ENCODE measurements at regions not wholly inside any gene's neighbourhood (a gene's known extent, or its start where the extent isn't known, plus 50 kb on each side); places are given as distances from the start of the nearest gene placed in this dataset.

- TF ChIP-seq ELK1 (IDR thresholded peaks at IDR 0.05; ENCODE audit: low read depth, low read length) (no peak), TP53 (CRISPR knock-in tag; IDR thresholded peaks at IDR 0.05) (no peak), HEYL (CRISPR knock-in tag; IDR thresholded peaks at IDR 0.05) (no peak), CBX2 (IDR thresholded peaks at IDR 0.05; ENCODE audit: borderline replicate concordance, low read depth) (no peak), NFE2L2 (conservative IDR thresholded peaks at IDR 0.05; ENCODE audit: low read length) (no peak), HMGXB4 (CRISPR knock-in tag; IDR thresholded peaks at IDR 0.05; ENCODE audit: borderline replicate concordance) (no peak), POLR2AphosphoS2 (conservative IDR thresholded peaks at IDR 0.05; ENCODE audit: low read length) (no peak)
Measured at GRCh38 chr5:152066784-152067183, 142.1 kb upstream of the GLRA1 start (continued).

DNA sequence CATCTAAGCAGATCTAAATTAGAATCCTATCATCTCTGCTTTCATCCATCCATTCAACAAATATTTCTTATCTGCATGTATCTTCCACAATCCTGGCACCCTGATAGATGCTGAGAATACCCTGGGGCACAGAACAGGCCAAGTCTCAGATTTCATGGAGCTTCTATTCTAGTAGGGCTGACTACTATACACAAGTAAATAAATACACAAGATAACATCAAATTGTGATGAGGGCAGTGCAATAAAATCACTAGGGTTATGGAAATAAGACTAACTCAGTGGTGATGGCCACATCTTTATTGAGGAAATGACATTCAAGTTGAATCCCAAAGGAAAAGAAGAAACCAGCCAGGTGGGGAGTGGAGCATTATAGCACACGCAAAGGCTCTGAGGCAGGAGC is 138.4 kb upstream of the GLRA1 start:
- H3K4me2 ChIP-seq: no peak overlapping the region
- ChIA-PET POLR2A (no interaction called here), CTCF (no interaction called here)
- no peak for TF ChIP-seq SMC3 (IDR thresholded peaks at IDR 0.05)
- TF ChIP-seq HOXB13 (CRISPR knock-in tag; IDR thresholded peaks at IDR 0.05; ENCODE audit: low read depth): no peak
- no peak for TF ChIP-seq SREBF2 (IDR thresholded peaks at IDR 0.05)
- no peak for TF ChIP-seq PHF8 (IDR thresholded peaks at IDR 0.05; ENCODE audit: borderline replicate concordance, low read depth)
- no peak for FAIRE-seq
- ATAC-seq: no peak
- H3K4me1 ChIP-seq: no peaks in the 10 kb centered on the region
- 24% methylated on average over 1 of the region's 1 CpG for WGBS (ENCODE audit: missing lambda C conversion rate)
- H3K27ac ChIP-seq: no peak overlapping the region
- DNase-seq (ENCODE audit: low read depth in 1 of 2, low spot score in 1 of 2): no peak
- H3K4me3 ChIP-seq: no peak overlapping the region
- no peaks in the 10 kb centered on the region for H3K9me3 ChIP-seq

GRCh38 chr5:152061095-152061494 is 136.4 kb upstream of the GLRA1 start:
- ChIA-PET CTCF (no interaction called here), POLR2A (no interaction called here)
- no peak overlapping the region for H3K4me2 ChIP-seq
- no peaks in the 10 kb centered on the region for H3K4me1 ChIP-seq
- ATAC-seq: no peak
- no peak overlapping the region for H3K27ac ChIP-seq
- TF ChIP-seq NR3C1 (IDR thresholded peaks at IDR 0.05) (no peak), REST (IDR thresholded peaks at IDR 0.05) (no peak), NFE2L2 (conservative IDR thresholded peaks at IDR 0.05; ENCODE audit: low read length) (no peak), CBX8 (IDR thresholded peaks at IDR 0.05) (no peak), ESRRA (IDR thresholded peaks at IDR 0.05; ENCODE audit: borderline replicate concordance, low read length) (no peak), SREBF2 (IDR thresholded peaks at IDR 0.05) (no peak), MAFK (IDR thresholded peaks at IDR 0.05; ENCODE audit: partially characterized antibody) (no peak), POLR2A (IDR thresholded peaks at IDR 0.05; ENCODE audit: low read length) (no peak), TFCP2L1 (CRISPR knock-in tag; IDR thresholded peaks at IDR 0.05) (no peak), HES2 (IDR thresholded peaks at IDR 0.05) (no peak), JUNB (IDR thresholded peaks at IDR 0.05) (no peak), ZNF302 (CRISPR knock-in tag; IDR thresholded peaks at IDR 0.05) (no peak), HEYL (CRISPR knock-in tag; IDR thresholded peaks at IDR 0.05) (no peak), HOXB13 (CRISPR knock-in tag; IDR thresholded peaks at IDR 0.05; ENCODE audit: low read depth) (no peak), PBX3 (IDR thresholded peaks at IDR 0.05) (no peak), NPAS2 (CRISPR knock-in tag; IDR thresholded peaks at IDR 0.05; ENCODE audit: borderline replicate concordance) (no peak), FOSL2 (IDR thresholded peaks at IDR 0.05) (no peak), FOSL2 (CRISPR knock-in tag; IDR thresholded peaks at IDR 0.05) (no peak), TP53 (CRISPR knock-in tag; IDR thresholded peaks at IDR 0.05) (no peak), ZC3H11A (IDR thresholded peaks at IDR 0.05) (no peak)
- no peak overlapping the region for H3K4me3 ChIP-seq
- DNase-seq (ENCODE audit: low read depth in 1 of 2, low spot score in 1 of 2): no peak
- no peak for FAIRE-seq
- H3K9me3 ChIP-seq: no peaks in the 10 kb centered on the region
- WGBS (ENCODE audit: missing lambda C conversion rate): 10% methylated on average over 2 of the region's 2 CpGs
